SK-N-SH (cell line): ENCODE measurements at regions not wholly inside any gene's neighbourhood (a gene's known extent, or its start where the extent isn't known, plus 50 kb on each side); places are given as distances from the start of the nearest gene placed in this dataset.

Experiments
- EP300 ChIP-seq, 2 experiments: IDR thresholded peaks; 2 replicates each; pipeline versions ENCODE4 v1.4.0 to v1.6.1; 2012; ENCODE audit warnings: borderline replicate concordance in 1 of 2, low read depth in 1 of 2, low read length in 1 of 2
- TF ChIP-seq, protein P1 (sequence below): fragments of 200-600 bp; sonication (generic); IDR thresholded peaks from 2 replicates; pipeline ENCODE4 v1.6.1; 2017; ENCODE audit warnings: antibody characterized with exemption, mild to moderate bottlenecking, moderate library complexity

DNA sequence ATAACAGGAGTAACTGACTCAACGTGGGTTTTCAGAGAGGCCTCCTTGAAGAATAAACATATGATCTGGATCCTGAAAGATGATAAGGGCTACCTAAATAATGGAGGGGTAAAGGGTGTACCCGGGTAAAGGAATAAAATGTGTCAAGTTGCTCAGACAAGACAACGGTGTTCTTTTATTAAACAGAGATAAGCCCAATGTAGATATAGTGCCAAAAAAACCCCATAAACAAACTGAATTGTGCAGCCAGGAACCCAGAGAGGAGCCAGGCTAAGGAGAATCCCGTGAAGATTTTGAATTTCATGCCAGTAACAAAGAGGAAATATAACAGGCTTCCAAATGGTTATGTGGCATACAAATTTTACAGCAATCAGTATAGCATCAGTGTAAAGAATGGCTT, 618.2 kb downstream of the CPS1 start:
- TF ChIP-seq, protein P1, sequence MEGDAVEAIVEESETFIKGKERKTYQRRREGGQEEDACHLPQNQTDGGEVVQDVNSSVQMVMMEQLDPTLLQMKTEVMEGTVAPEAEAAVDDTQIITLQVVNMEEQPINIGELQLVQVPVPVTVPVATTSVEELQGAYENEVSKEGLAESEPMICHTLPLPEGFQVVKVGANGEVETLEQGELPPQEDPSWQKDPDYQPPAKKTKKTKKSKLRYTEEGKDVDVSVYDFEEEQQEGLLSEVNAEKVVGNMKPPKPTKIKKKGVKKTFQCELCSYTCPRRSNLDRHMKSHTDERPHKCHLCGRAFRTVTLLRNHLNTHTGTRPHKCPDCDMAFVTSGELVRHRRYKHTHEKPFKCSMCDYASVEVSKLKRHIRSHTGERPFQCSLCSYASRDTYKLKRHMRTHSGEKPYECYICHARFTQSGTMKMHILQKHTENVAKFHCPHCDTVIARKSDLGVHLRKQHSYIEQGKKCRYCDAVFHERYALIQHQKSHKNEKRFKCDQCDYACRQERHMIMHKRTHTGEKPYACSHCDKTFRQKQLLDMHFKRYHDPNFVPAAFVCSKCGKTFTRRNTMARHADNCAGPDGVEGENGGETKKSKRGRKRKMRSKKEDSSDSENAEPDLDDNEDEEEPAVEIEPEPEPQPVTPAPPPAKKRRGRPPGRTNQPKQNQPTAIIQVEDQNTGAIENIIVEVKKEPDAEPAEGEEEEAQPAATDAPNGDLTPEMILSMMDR, result no peak
- no peak for TF ChIP-seq EP300 (IDR thresholded peaks at IDR 0.05; ENCODE audit: borderline replicate concordance in 1 of 2, low read depth in 1 of 2, low read length in 1 of 2)
